GM23338 (cell line): ENCODE measurements at regions not wholly inside any gene's neighbourhood (a gene's known extent, or its start where the extent isn't known, plus 50 kb on each side); places are given as distances from the start of the nearest gene placed in this dataset.

Experiments
- CREB1 ChIP-seq: fragments of 250-450 bp; sonication (Bioruptor Pico); IDR thresholded peaks from 2 replicates; pipeline ENCODE4 v1.5.0; 2020; ENCODE audit warnings: low read depth, mild to moderate bottlenecking, moderate library complexity
- CTCF ChIP-seq, 2 experiments: fragments of 200-600 bp in 1 of 2; sonication (generic) in 1 of 2; conservative IDR thresholded peaks; 2 replicates each; pipeline versions ENCODE4 v1.5.1 to v1.6.1; 2016 to 2017; ENCODE audit warnings: antibody characterized with exemption in 2 of 2, low read depth in 2 of 2, mild to moderate bottlenecking in 2 of 2, moderate library complexity in 1 of 2
- ETS1 ChIP-seq: IDR thresholded peaks from 2 replicates; pipeline ENCODE4 v1.6.1; 2016; ENCODE audit warnings: antibody characterized with exemption
- EZH2 ChIP-seq: fragments of 200-600 bp; sonication (generic); IDR thresholded peaks from one replicate; pipeline ENCODE4 v1.8.0; 2017; ENCODE audit warnings: antibody characterized with exemption, mild to moderate bottlenecking, low read depth; ENCODE audit not compliant: unreplicated experiment
- EZH2phosphoT487 ChIP-seq: fragments of 200-600 bp; sonication (generic); IDR thresholded peaks from one replicate; pipeline ENCODE4 v1.8.1; 2018; ENCODE audit warnings: antibody characterized with exemption; ENCODE audit not compliant: unreplicated experiment
- JUNB ChIP-seq: IDR thresholded peaks from one replicate; pipeline ENCODE4 v1.6.1; 2016; ENCODE audit warnings: antibody characterized with exemption; ENCODE audit not compliant: unreplicated experiment
- NANOG ChIP-seq: IDR thresholded peaks from 2 replicates; pipeline ENCODE4 v1.6.1; 2016; ENCODE audit warnings: antibody characterized with exemption, borderline replicate concordance
- POLR2AphosphoS5 ChIP-seq: IDR thresholded peaks from 2 replicates; pipeline ENCODE4 v1.6.1; 2016; ENCODE audit warnings: antibody characterized with exemption, low read depth
- REST ChIP-seq: IDR thresholded peaks from one replicate; pipeline ENCODE4 v1.6.1; 2018; ENCODE audit warnings: antibody characterized with exemption; ENCODE audit not compliant: unreplicated experiment
- STAT1 ChIP-seq: IDR thresholded peaks from one replicate; pipeline ENCODE4 v1.6.1; 2016; ENCODE audit warnings: antibody characterized with exemption; ENCODE audit not compliant: unreplicated experiment
- ZNF114 ChIP-seq: fragments of 250-450 bp; sonication (Bioruptor Pico); IDR thresholded peaks from 2 replicates; pipeline ENCODE4 v1.5.0; 2020; ENCODE audit warnings: mild to moderate bottlenecking, moderate library complexity
- ZNF331 ChIP-seq: fragments of 250-450 bp; sonication (Bioruptor Pico); IDR thresholded peaks from 2 replicates; pipeline ENCODE4 v1.5.0; 2020; ENCODE audit warnings: low read depth, mild to moderate bottlenecking, moderate library complexity

DNA sequence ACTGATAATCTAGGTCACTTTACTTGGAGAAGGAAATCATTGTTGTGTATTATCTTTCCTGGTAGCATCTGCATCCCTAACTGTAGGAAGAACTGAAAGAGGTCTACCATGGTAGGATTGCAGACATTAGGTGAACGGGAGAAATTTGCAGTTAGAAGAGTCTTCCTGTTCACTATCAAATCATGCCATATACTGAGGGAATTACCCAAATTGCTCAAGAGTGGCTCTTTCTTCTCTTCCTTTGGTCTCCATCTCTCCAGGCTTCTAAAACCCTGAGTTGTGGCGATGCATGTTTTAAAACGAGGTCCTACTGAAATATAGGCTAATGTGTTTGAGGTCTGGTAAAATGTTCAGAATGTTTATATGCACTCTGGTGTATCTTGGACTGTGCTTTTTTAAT lies 85.3 kb upstream of the HK2 start:
- TF ChIP-seq EZH2phosphoT487: no peak
- TF ChIP-seq CTCF (conservative IDR thresholded peaks at IDR 0.05; ENCODE audit: low read depth in 2 of 2): no peak
- TF ChIP-seq REST: no peak
- TF ChIP-seq POLR2AphosphoS5: no peak
- no peak for TF ChIP-seq EZH2
- no peak for TF ChIP-seq STAT1
- TF ChIP-seq ZNF331: no peak
- TF ChIP-seq ETS1: no peak
- TF ChIP-seq JUNB: no peak
- TF ChIP-seq CREB1: no peak
- TF ChIP-seq NANOG: no peak
- no peak for TF ChIP-seq ZNF114 (CRISPR knock-in tag)
